ELF-1 (cell line): ENCODE measurements at regions not wholly inside any gene's neighbourhood (a gene's known extent, or its start where the extent isn't known, plus 50 kb on each side); places are given as distances from the start of the nearest gene placed in this dataset.

Source experiments
- DNase-seq: peaks from one replicate; pipeline ENCODE4 v3.0.0-alpha.2; 2016; ENCODE audit warnings: low read depth, low spot score

- DNase-seq, result no peak
Measured at GRCh38 chr16:51682905-51683304, 531.8 kb upstream of the SALL1 start.

- DNase-seq, result no peak
Measured at GRCh38 chr16:51674615-51675014, 523.5 kb upstream of the SALL1 start.

GRCh38 chr16:51670527-51670926, 519.5 kb upstream of the SALL1 start:
- DNase-seq, result no peak

- no peak for DNase-seq
Measured at GRCh38 chr16:51666821-51667220, 515.8 kb upstream of the SALL1 start.

DNA sequence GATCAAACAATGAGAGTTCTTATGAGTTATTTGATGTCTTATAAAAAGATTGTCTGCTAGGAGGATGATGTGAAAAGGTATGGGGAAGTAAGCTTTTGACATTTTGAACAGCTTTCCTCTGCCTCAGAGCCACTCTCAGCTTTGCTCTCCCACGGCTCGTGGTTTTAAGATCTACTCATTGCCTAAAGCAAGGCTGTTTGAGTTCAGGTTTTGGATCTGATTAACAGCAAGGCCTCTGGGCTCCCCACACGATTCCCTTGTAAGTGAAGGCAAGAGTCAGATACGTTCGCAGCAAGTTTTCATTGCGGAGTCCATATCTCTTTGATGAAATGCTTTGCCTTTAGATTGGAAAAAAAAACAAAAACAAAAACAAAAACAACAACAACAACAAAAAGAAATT, 515.0 kb upstream of the SALL1 start:
- DNase-seq, result no peak

DNA sequence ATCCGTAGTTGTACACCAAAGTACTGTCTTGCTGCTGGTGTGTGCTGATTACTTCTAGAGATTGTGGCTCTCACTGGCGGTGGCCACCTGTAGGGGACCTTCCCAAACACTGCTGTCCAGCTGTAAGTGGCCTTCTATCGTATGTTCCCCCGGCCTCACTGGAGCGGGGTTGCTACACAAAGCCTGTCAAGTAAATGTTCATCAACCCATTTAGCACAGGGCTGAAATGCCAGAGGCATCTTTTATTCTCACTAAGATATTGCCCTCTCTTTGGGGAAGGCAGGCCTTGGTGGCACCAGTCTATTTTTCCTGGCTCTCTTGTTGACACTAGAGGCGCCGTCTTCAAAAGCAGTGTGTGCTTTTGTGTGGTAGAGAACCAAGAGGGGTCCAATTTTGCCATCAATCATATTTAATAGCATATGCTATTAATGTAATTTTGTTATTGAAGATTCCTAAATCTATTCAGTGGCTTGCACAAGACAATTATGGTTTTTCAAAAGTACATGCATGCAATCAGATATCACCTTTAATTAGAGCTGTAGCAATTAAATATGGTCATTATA, 514.4 kb upstream of the SALL1 start:
- DNase-seq, result no peak

- DNase-seq, result no peak
Measured at GRCh38 chr16:51658531-51658930, 507.5 kb upstream of the SALL1 start.

DNA sequence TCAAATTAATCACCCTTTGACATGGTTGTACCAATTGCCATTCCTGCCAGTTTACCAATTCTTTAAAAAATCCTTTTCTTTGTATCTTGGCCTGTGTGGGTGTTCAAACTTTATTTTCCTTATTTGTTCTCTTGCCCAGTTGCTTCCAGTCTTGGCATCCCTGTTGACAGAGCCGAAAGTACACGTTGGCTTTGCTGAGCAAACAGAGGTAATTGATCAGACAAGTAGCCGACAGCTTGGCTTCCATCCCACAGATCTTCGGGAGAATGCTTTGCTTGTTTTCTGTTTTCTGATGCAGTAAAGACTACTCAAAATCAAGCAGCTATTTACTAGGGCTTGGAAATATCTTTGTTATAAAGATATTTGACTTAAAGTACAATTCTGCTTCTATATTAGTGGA, 506.8 kb upstream of the SALL1 start:
- DNase-seq, result no peak

- no peak for DNase-seq
Measured at GRCh38 chr16:51655249-51655648, 504.2 kb upstream of the SALL1 start.

DNA sequence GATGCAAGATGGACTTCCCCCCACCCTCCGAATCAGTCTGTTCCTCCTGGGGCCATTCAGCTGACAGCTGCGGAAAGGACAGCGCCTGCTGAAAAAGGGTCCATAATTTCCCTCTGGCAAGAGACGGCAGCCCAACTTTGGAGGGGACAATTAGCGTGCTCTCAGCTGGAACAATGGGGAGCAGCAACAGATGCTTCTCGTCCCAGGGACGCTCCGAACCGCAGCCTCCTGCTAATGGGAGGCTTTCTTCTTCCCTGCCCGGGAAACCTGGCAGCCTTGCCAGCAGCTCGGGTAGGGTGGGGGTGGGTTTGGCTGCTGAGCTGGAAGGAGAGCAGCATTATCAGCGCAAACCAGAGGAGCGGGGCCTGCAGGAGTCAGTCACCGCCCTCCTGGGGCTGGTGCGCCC, 500.0 kb upstream of the SALL1 start:
- DNase-seq, result peak; percentile 47

- no peak for DNase-seq
Measured at GRCh38 chr16:51649631-51650030, 498.6 kb upstream of the SALL1 start.

- no peak for DNase-seq
Measured at GRCh38 chr16:51648526-51648925, 497.5 kb upstream of the SALL1 start.

DNA sequence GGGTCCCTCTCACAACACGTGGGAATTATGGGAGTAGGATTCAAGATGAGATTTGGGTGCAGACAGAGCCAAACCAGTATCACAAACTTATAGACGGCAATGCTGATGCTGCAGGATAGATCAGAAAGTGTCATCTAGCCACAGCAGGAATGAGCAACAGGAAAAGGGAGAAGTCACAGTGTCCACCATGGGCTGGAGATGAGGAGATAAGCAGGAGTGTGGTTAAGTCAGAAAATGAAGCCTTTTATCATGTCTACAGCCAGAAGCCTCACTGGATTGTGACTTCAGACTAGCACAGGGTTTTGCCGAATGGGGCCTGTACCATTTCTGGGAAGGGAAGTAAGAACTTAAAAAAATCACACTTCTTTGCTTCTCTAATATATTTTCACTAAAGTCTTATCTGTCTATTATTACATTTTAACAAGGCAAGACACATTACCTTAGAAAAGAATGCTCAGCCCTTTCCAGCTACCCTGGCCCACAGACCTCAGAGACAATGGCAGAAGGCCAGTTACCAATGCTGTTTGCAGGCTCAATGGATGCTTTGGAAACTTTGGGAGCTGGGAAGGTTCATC, 490.2 kb upstream of the SALL1 start:
- DNase-seq, result no peak

- DNase-seq, result no peak
Measured at GRCh38 chr16:51640196-51640595, 489.1 kb upstream of the SALL1 start.

DNA sequence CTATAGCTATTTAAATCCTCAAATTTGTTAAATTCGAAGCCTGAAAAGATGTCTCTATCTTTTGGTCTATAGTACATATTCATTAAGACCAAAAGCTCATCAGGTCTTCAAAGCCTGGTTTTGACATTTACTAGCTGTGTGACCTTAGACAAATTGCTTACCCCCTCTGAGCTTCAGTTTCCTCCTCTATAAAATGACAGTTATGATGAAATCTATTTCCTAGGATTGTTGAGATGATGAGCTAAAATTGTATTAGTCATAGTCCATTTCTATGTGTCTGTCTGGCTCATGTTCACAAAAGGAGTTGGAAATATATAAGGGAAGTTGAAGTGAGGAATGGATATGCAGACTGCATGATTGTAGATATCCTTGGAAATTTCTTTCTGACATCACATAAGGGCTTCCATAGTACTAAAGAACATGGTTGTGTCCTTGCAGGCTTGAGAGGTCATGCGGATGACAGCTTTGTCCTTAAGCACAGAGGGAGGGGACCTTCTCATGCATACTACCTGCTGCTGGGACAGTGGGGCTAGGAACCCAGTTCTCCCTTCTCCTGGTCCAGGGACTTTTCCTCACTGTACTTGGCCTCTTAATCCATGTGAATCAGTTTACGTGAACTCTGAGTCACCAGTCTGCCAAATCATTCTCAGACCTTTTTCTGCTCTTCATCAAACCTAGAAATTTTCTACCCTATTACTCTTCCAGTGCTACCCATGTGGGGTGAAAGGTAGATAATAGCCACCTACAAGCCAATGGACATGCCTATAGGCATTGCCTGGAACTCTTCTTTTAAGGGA, 487.5 kb upstream of the SALL1 start:
- no peak for DNase-seq

DNA sequence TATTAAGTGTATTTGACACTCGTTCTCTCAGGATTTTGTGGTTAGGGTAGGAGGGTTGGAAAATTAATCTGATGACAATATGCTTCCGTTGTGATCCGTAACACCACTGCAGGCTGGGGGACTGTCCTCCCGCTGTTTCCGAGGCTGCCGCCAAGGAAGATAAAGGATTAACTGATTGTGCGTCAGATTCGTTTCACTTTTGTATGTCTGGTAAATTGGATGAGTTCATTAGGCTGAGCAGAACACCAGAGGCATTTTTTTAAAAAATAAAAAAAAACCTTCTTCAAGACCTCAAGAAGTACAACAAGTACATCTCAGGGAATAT, 486.7 kb upstream of the SALL1 start:
- DNase-seq, result no peak

DNA sequence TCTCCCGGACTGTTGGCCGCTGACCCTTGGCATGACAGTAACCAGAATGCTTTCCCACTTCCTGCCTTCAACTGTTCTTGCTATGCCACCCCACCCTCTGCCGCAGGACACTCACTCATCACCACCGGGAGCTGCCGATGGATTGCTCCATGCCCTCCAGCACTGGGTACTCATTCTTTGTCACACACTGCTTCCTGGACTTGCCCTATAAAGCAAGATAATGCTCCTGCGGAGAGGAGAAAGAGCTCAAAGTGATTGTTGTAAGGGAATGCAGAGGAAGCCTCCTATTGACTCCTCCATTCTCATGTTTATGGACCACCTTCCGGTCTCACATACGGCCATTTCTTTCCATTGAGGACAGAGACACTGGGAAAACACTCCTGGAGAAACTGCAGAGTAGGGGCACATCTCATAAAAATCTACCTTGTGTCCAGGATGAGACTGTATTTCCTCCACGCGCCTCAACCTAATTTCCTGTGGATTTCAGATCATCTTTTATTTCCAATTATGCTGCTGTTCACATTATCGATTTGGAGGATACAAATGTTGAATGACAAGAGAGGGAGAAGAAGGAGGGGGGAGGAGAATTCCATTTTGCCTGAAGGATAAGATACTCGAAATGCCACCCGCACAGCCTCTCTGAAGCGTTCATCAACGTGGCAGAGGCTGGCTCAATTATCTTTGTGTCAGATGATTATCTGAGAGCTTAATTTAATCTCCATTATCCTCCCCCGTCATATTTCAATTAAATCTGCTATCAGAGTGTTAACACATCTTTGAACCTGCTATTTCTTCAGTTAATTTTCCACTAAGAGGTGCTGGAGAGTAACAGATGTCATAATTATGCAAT, 486.1 kb upstream of the SALL1 start:
- DNase-seq, result peak; percentile 90

DNA sequence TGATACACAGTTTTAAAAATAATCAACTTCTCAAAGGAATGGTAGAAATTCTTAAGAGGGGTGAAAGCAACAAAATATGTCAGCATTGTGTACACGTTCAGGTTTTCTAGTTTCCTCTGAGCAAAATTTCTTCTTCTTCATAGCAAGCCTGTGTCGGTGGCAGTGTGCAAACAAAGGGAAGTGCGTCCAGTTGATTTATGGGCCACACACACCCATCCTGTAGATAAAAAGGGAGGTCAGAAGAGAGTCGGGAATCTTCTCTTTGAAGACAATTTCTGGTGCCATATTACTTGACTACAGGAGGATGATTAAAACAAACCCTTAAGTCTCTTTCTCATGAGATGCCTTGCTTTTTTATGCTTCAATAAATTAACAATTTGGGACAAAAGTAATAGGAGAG, 484.1 kb upstream of the SALL1 start:
- no peak for DNase-seq

- no peak for DNase-seq
Measured at GRCh38 chr16:51630076-51630475, 479.0 kb upstream of the SALL1 start.

GRCh38 chr16:51629576-51629975, 478.5 kb upstream of the SALL1 start:
- no peak for DNase-seq

GRCh38 chr16:51624080-51624775, 473.2 kb upstream of the SALL1 start:
- no peak for DNase-seq

DNA sequence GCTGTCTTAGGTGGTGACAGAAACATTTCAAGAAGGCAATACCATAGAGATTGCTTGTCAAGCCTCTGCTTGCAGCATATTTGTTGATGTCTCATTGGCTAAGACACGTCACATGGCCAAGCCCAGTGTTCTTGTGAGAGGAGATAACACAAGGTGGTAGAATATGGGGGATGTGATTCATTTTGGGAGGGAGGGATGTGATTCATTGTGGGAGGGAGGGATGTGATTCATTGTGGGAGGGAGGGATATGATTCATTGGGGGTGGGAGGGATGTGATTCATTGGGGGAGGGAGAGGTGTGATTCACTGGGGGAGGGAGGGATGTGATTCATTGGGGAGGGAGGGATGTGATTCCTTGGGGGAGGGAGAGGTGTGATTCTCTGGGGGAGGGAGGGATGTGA, 470.5 kb upstream of the SALL1 start:
- no peak for DNase-seq
